ENCODE measurements at regions not wholly inside any gene's neighbourhood (a gene's known extent, or its start where the extent isn't known, plus 50 kb on each side); places are given as distances from the start of the nearest gene placed in this dataset.

- ChIA-PET POLR2A (no interaction called here), CTCF (no interaction called here)
- Histone ChIP-seq H3K9me3 (no peaks in the 10 kb centered on the region), H3K4me2 (no peak overlapping the region), H3K4me3 (no peak overlapping the region), H3K27ac (no peak overlapping the region), H3K4me1 (no peaks in the 10 kb centered on the region)
- DNase-seq (ENCODE audit: low read depth in 1 of 2, low spot score in 1 of 2) (no peak), ATAC-seq (no peak), FAIRE-seq (no peak)
- TF ChIP-seq ATOH8 (CRISPR knock-in tag; IDR thresholded peaks at IDR 0.05; ENCODE audit: low read depth) = no peak
- no peak for TF ChIP-seq E2F6 (IDR thresholded peaks at IDR 0.05; ENCODE audit: borderline replicate concordance, low read depth)
- no peak for TF ChIP-seq KDM1A (IDR thresholded peaks at IDR 0.05; ENCODE audit: low read depth)
- no peak for TF ChIP-seq JUNB (IDR thresholded peaks at IDR 0.05)
- no peak for TF ChIP-seq ZFP36 (IDR thresholded peaks at IDR 0.05; ENCODE audit: borderline replicate concordance, partially characterized antibody)
- TF ChIP-seq, protein P1, sequence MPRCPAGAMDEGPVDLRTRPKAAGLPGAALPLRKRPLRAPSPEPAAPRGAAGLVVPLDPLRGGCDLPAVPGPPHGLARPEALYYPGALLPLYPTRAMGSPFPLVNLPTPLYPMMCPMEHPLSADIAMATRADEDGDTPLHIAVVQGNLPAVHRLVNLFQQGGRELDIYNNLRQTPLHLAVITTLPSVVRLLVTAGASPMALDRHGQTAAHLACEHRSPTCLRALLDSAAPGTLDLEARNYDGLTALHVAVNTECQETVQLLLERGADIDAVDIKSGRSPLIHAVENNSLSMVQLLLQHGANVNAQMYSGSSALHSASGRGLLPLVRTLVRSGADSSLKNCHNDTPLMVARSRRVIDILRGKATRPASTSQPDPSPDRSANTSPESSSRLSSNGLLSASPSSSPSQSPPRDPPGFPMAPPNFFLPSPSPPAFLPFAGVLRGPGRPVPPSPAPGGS (IDR thresholded peaks at IDR 0.05) = no peak
- no peak for TF ChIP-seq CBX8 (IDR thresholded peaks at IDR 0.05)
- TF ChIP-seq ELK1 (IDR thresholded peaks at IDR 0.05; ENCODE audit: low read depth, low read length) = no peak
- no peak for TF ChIP-seq FOSB (CRISPR knock-in tag; IDR thresholded peaks at IDR 0.05)
- no peak for TF ChIP-seq BHLHE40 (IDR thresholded peaks at IDR 0.05; ENCODE audit: low read depth, low read length)
- TF ChIP-seq POLR2AphosphoS2 (conservative IDR thresholded peaks at IDR 0.05; ENCODE audit: low read length) = no peak
- no peak for TF ChIP-seq GATA3 (IDR thresholded peaks at IDR 0.05; ENCODE audit: borderline replicate concordance)
- no peak for TF ChIP-seq CHD2 (IDR thresholded peaks at IDR 0.05; ENCODE audit: low read length, partially characterized antibody)
- TF ChIP-seq NPAS2 (CRISPR knock-in tag; IDR thresholded peaks at IDR 0.05; ENCODE audit: borderline replicate concordance) = no peak
- no peak for TF ChIP-seq CHD4 (IDR thresholded peaks at IDR 0.05; ENCODE audit: borderline replicate concordance)
- no peak for TF ChIP-seq HOXA7 (CRISPR knock-in tag; IDR thresholded peaks at IDR 0.05)
- TF ChIP-seq ZNF302 (CRISPR knock-in tag; IDR thresholded peaks at IDR 0.05) = no peak
- TF ChIP-seq HES2 (IDR thresholded peaks at IDR 0.05) = no peak
- TF ChIP-seq NR3C1 (IDR thresholded peaks at IDR 0.05) = no peak
- 41% methylated on average over 8 of the region's 8 CpGs for WGBS (ENCODE audit: missing lambda C conversion rate)
Observed at GRCh38 chr3:69579306-69580041, 159.8 kb upstream of the MITF start.

DNA sequence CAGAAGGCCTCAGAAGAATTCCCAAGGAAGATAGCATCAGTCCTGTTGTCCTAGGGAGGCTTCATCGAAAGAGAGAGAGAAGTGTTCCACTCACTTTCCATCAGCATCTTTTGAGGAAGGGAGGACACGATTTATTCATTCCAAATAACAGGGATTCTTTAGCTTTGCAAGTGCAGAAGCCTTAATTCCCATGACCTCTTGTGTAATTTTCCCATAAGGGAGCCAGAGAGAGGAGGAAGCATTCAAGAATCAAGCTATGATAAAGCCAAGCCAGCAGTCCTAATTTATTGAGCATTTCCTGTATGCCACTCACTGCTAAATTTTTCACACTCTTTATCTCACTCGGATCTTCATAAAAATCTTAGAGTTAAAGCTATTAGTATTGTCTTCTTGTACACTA lies 169.7 kb upstream of the MITF start:
- no peak for ATAC-seq
- H3K9me3 ChIP-seq = no peaks in the 10 kb centered on the region
- no peak for FAIRE-seq
- TF ChIP-seq FOXS1 (CRISPR knock-in tag; IDR thresholded peaks at IDR 0.05) = no peak
- TF ChIP-seq HEYL (CRISPR knock-in tag; IDR thresholded peaks at IDR 0.05) = no peak
- TF ChIP-seq CBX2 (IDR thresholded peaks at IDR 0.05; ENCODE audit: borderline replicate concordance, low read depth) = no peak
- no peak for TF ChIP-seq RARB (CRISPR knock-in tag; IDR thresholded peaks at IDR 0.05)
- 11% methylated on average over 3 of the region's 3 CpGs for WGBS (ENCODE audit: missing lambda C conversion rate)
- no peak overlapping the region for H3K27ac ChIP-seq
- H3K4me2 ChIP-seq = no peak overlapping the region
- H3K4me1 ChIP-seq = no peaks in the 10 kb centered on the region
- ChIA-PET POLR2A (no interaction called here), CTCF (no interaction called here)
- DNase-seq (ENCODE audit: low read depth in 1 of 2, low spot score in 1 of 2) = no peak
- H3K4me3 ChIP-seq = no peak overlapping the region
